ENCODE measurements at regions not wholly inside any gene's neighbourhood (a gene's known extent, or its start where the extent isn't known, plus 50 kb on each side); places are given as distances from the start of the nearest gene placed in this dataset.

DNA sequence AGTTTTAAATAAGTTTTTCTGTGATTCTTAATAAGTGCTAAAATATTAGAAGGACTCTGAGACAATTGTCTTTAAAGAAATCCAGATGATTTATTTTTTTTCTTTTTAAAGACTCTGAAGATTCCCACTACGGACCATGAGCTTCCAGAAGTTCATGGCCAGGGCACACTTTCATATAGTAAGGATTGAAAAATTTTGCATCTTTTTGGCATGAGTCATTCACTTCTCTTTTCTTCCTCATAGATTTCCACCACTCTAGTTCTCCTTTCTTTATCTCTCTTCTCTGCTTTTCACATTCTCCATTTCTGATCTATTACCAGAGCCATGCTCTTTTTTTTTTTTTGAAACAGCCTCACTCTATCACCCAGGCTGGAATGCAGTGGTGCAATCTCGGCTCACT is 385.8 kb downstream of the FLRT2 start:
- no peak overlapping the region for H3K4me3 ChIP-seq (ENCODE audit: low read depth, low read length)
- TF ChIP-seq, protein P1, sequence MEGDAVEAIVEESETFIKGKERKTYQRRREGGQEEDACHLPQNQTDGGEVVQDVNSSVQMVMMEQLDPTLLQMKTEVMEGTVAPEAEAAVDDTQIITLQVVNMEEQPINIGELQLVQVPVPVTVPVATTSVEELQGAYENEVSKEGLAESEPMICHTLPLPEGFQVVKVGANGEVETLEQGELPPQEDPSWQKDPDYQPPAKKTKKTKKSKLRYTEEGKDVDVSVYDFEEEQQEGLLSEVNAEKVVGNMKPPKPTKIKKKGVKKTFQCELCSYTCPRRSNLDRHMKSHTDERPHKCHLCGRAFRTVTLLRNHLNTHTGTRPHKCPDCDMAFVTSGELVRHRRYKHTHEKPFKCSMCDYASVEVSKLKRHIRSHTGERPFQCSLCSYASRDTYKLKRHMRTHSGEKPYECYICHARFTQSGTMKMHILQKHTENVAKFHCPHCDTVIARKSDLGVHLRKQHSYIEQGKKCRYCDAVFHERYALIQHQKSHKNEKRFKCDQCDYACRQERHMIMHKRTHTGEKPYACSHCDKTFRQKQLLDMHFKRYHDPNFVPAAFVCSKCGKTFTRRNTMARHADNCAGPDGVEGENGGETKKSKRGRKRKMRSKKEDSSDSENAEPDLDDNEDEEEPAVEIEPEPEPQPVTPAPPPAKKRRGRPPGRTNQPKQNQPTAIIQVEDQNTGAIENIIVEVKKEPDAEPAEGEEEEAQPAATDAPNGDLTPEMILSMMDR (IDR thresholded peaks at IDR 0.05; ENCODE audit: insufficient read depth, low read length) = no peak
- no peak for DNase-seq (ENCODE audit: low read depth)

DNA sequence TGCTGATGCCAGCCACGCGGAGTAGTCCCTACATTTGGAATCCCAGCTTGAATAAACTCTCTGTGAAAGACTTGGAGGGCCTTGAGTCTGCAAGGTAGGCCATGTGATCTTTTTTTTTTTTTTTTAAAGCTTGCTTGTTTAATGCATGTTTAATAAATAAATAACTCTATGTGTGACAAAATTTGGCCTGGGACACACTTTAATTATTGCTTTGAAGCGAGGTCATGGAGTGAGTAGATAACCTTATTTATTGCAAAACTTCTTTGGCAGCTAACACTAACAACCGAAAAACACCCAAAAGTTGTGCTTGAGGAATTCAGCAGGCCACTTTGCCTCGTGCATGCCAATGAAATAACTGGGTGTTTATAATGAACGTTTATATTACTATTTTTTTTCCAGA is 382.2 kb downstream of the FLRT2 start:
- TF ChIP-seq, protein P1 (IDR thresholded peaks at IDR 0.05; ENCODE audit: insufficient read depth, low read length) = no peak
- DNase-seq (ENCODE audit: low read depth) = no peak
- no peak overlapping the region for H3K4me3 ChIP-seq (ENCODE audit: low read depth, low read length)

DNA sequence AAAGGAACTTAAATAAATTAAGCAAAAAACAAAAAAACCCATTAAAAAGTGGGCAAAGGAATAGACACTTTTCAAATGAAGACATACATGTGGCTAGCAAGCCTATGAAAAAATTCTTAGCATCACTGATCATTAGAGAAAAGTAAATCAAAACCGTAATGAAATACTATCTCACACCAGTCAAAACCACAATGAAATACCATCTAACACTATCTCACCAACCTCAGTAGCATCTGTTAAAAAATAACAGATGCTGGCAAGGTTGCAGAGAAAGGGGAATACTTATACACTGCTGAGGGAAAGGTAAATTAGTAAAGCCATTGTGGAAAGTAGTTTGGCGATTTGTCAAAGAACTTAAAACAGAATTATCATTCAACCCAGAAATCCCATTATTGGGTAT is 381.1 kb downstream of the FLRT2 start:
- no peak for DNase-seq (ENCODE audit: low read depth)
- TF ChIP-seq, protein P1 (IDR thresholded peaks at IDR 0.05; ENCODE audit: insufficient read depth, low read length) = no peak
- H3K4me3 ChIP-seq (ENCODE audit: low read depth, low read length) = no peak overlapping the region

GRCh38 chr14:85909581-85909980 is 379.6 kb downstream of the FLRT2 start:
- TF ChIP-seq, protein P1 (IDR thresholded peaks at IDR 0.05; ENCODE audit: insufficient read depth, low read length) = no peak
- no peak for DNase-seq (ENCODE audit: low read depth)
- no peak overlapping the region for H3K4me3 ChIP-seq (ENCODE audit: low read depth, low read length)

DNA sequence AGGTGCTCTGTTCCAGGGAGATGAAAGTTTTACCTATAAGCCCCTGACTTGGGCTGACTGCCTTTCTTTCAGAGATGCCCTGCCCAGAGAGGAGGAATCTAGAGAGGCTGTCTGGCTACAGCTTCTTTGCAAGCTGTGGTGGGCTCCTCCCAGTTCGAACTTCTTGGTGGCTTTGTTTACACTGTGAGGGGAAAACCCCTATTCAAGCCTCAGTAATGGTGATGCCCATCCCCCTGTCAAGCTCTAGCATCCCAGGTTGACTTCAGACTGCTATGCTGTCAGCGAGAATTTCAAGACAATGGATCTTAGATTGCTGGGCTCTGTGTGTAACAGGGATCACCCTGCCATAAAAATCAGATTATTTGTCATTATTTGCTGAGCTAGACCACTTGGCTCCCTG is 377.6 kb downstream of the FLRT2 start:
- no peak for DNase-seq (ENCODE audit: low read depth)
- no peak overlapping the region for H3K4me3 ChIP-seq (ENCODE audit: low read depth, low read length)
- TF ChIP-seq, protein P1 (IDR thresholded peaks at IDR 0.05; ENCODE audit: insufficient read depth, low read length) = no peak

- TF ChIP-seq, protein P1 (IDR thresholded peaks at IDR 0.05; ENCODE audit: insufficient read depth, low read length) = no peak
- no peak for DNase-seq (ENCODE audit: low read depth)
- no peak overlapping the region for H3K4me3 ChIP-seq (ENCODE audit: low read depth, low read length)
Observed at GRCh38 chr14:85897808-85898207, 367.9 kb downstream of the FLRT2 start.

- DNase-seq (ENCODE audit: low read depth) = no peak
- no peak overlapping the region for H3K4me3 ChIP-seq (ENCODE audit: low read depth, low read length)
- TF ChIP-seq, protein P1 (IDR thresholded peaks at IDR 0.05; ENCODE audit: insufficient read depth, low read length) = no peak
Observed at GRCh38 chr14:85895603-85896002, 365.7 kb downstream of the FLRT2 start.
